Iris pigment epithelial cell (primary cell): ENCODE measurements at regions not wholly inside any gene's neighbourhood (a gene's known extent, or its start where the extent isn't known, plus 50 kb on each side); places are given as distances from the start of the nearest gene placed in this dataset.
"Not testable (repeated sequence)": the region's sequence is repeated elsewhere in the genome, so short reads cannot be mapped to it uniquely, and the experiment has no call there.

Experiments used
- DNase-seq: peaks from one replicate; pipeline ENCODE4 v3.0.0-alpha.2; 2011; ENCODE audit warnings: low read depth

- peak; percentile 2 for DNase-seq
Measured at GRCh38 chr5:106545325-106545724, 1125.4 kb downstream of the EFNA5 start.

- no peak for DNase-seq
Measured at GRCh38 chr5:106543330-106543729, 1127.4 kb downstream of the EFNA5 start.

- no peak for DNase-seq
Measured at GRCh38 chr5:106530150-106530549, 1140.6 kb downstream of the EFNA5 start.

GRCh38 chr5:106525438-106525837 is 1145.3 kb downstream of the EFNA5 start:
- no peak for DNase-seq

GRCh38 chr5:106523852-106524251 is 1146.9 kb downstream of the EFNA5 start:
- peak; percentile 3 for DNase-seq

- DNase-seq = peak; percentile 6
Measured at GRCh38 chr5:106522296-106522695, 1148.4 kb downstream of the EFNA5 start.

- DNase-seq = peak; percentile 81
Measured at GRCh38 chr5:106521701-106522100, 1149.0 kb downstream of the EFNA5 start.

GRCh38 chr5:106510321-106510720 is 1160.4 kb downstream of the EFNA5 start:
- DNase-seq = no peak

- no peak for DNase-seq
Measured at GRCh38 chr5:106508894-106509293, 1161.8 kb downstream of the EFNA5 start.

- no peak for DNase-seq
Measured at GRCh38 chr5:106493910-106494309, 1176.8 kb downstream of the EFNA5 start.

- peak; percentile 11 for DNase-seq
Measured at GRCh38 chr5:106489004-106489403, 1181.7 kb downstream of the EFNA5 start.

GRCh38 chr5:106488407-106488806 is 1182.3 kb downstream of the EFNA5 start:
- DNase-seq = no peak

GRCh38 chr5:106481374-106481773 is 1189.4 kb downstream of the EFNA5 start:
- peak; percentile 6 for DNase-seq

- no peak for DNase-seq
Measured at GRCh38 chr5:106476630-106477029, 1194.1 kb downstream of the EFNA5 start.

GRCh38 chr5:106474066-106474465 is 1196.7 kb downstream of the EFNA5 start:
- DNase-seq = no peak

GRCh38 chr5:106459541-106459940 is 1211.2 kb downstream of the EFNA5 start:
- DNase-seq = no peak

GRCh38 chr5:106454651-106455415 is 1215.9 kb downstream of the EFNA5 start:
- peak; percentile 62 for DNase-seq

- no peak for DNase-seq
Measured at GRCh38 chr5:106454050-106454449, 1216.7 kb downstream of the EFNA5 start.

GRCh38 chr5:106451998-106452397 is 1218.7 kb downstream of the EFNA5 start:
- DNase-seq = no peak

GRCh38 chr5:106443746-106444145 is 1227.0 kb downstream of the EFNA5 start:
- DNase-seq = peak; percentile 6

GRCh38 chr5:106435185-106435584 is 1235.6 kb downstream of the EFNA5 start:
- no peak for DNase-seq

- not testable (repeated sequence) for DNase-seq
Measured at GRCh38 chr5:106430733-106431132, 1240.0 kb downstream of the EFNA5 start.

- no peak for DNase-seq
Measured at GRCh38 chr5:106423109-106423897, 1247.4 kb downstream of the EFNA5 start.
